MM.1S (cell line): ENCODE measurements at regions not wholly inside any gene's neighbourhood (a gene's known extent, or its start where the extent isn't known, plus 50 kb on each side); places are given as distances from the start of the nearest gene placed in this dataset.

Experiments used
- CTCF ChIP-seq: fragments of 300-600 bp; sonication (generic); IDR thresholded peaks from 2 replicates; pipeline ENCODE4 v1.5.1; 2016; ENCODE audit warnings: antibody characterized with exemption, low read length, mixed read lengths
- EZH2 ChIP-seq: fragments of 300-600 bp; sonication (generic); optimal IDR thresholded peaks from 2 replicates; pipeline ENCODE3; 2017; ENCODE audit warnings: low read depth, mild to moderate bottlenecking, antibody characterized with exemption, low read length, mixed read lengths

- TF ChIP-seq CTCF (no peak), EZH2 (no peak)
Measured at GRCh38 chr3:120502116-120502515, 51.3 kb upstream of the FSTL1 start.
